SHP77 treated with DMSO at 0.1 percent for 48 hours (cell line): ENCODE measurements at regions not wholly inside any gene's neighbourhood (a gene's known extent, or its start where the extent isn't known, plus 50 kb on each side); places are given as distances from the start of the nearest gene placed in this dataset.
"Not testable (repeated sequence)": the region's sequence is repeated elsewhere in the genome, so short reads cannot be mapped to it uniquely, and the experiment has no call there.

Source experiments
- DNase-seq: peaks from one replicate; lab custom pipeline; 2025; lab: John Stamatoyannopoulos, UW

DNA sequence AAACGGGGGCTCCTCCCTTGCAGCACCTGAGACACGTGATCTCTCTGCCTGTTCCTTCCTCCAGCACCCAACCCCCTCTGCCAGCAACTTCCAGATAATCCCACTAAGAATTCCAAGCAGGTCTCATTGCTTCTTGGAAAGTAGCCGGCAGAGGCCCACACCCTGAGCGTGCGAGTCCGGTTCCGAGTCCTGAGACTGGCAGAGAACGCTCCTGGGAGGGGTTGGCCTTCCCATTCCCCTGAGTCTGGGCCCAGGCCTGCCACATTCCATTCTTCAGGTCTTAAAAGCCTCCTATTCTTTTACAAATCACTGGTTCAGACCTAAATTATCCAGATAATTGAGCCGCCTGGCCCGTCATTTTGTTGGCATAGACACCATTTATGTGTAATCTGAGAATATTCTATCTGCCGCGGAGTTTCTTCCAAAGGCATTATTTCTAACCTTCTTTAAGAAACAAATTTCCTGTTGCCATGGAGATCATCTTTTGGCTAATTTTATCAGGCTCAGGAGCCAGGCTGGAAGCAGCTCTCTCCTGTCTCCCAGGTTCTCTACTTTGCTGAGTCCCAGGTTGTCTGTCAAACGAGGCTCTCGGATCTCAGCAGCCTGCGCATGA, 165.4 kb downstream of the MYCN start:
- DNase-seq: no peak

DNA sequence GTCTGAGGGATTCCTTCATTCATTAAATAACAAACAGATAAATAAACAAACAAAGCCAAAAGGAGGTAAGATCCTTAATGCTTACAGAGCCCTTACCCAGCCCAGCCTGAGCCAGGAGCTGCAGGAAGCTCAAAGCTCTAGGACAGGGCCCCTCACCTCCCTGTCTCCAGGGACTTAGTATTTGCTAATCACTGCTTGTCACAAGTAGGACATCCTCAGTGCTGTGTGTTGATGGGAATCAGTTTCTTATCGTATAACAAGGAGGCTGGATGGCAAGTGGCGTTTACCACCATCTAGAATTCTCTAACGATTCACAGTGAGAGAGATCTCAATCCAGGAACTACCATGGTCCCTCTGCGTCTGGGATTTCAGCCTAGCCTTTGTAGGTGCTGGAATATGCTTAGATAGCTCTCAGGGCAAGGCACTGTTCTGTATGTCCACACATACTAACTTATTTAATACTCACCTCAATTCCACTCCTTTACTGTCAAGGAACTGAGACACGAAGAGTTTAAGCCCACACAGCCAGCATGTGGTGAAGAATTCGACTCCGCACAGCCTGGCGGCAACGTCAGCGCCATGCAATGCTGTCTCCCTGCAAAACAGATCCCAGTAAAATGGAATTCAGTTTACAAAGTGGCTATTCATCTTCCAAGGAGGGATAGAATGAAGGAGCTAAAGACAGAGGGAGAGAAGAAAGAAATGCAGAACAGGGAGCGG, 164.8 kb downstream of the MYCN start:
- DNase-seq: no peak

DNA sequence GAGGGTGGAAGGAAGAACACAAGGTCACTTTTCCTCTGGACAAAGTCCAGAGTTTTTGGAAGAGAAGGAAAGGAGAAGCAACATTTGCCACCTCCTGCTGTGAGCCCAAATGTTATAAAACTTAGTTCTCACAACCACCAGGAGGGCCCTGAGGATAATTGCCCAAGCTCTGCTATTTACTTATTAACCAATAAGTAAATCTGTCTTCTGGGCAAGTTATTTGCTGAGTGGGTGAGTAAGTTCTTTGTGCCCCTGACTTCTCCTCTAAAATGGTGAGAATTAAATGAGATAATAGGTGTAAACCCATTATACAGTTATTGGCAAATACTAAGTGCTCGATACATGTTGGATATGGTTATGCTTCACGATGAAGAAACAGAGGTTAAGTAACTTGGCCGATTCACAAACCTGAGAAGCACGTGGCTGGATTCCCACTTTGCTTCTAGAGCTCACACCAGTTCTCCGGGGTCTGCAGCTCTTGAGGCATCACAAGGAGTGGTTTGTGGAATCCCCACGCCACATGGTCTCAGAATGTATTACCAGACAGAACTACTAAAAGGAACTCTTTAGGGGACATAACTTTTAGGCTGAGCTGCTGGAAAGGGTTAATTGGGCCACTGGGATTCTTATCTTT, 164.1 kb downstream of the MYCN start:
- no peak for DNase-seq

DNA sequence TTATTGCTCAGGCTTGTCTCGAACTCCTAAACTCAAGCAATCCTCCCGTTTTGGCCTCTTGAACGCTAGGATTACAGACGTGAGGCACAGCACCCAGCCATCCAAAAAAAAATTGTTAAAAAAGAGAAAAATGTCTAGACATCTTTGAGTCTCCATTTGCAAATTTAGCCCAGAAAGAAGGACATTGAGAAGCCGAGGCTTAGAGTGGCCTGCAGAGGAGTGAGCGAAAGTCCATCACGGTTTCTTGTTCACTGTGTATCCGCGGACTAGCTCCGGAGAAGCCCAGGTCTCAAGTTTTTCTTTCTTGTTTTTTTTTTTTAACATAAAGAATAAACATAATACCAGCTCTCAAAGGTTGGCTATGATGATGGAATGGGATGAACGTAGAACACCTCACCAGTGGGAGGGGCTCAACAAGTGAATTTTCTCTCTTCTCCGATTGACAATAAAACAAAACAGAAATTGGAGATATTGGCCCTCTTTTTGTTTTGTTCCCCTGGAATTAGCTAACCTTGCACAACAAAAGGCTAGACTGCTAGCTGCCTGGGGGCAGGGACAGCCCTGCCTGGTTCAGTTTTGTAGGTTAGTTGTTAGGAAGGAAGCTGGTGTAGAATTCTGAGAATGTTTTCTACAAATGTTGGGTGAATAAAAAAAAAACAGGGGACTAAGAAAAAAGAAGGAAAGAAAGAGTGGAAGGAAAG, 163.4 kb downstream of the MYCN start:
- no peak for DNase-seq

DNA sequence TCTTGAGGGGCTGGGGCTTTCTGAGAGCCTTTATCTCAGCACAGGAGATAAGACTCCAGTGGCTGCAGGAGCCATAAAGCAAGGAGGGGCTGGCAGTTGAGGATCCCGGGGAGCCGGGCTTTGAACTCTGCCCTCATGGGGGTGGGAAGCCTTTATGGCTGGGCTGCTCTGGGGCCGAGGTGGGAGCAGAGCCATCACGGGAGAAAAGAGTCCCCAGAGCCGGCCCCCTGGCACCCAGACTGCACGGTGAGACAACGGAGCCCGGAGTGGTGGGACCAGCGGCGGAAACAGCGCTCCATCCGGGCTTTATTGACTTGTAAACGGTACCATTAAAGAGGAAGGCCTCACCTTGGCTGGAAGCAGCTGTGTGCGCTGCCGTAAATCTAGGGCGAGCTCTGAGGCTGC, 162.6 kb downstream of the MYCN start:
- no peak for DNase-seq

DNA sequence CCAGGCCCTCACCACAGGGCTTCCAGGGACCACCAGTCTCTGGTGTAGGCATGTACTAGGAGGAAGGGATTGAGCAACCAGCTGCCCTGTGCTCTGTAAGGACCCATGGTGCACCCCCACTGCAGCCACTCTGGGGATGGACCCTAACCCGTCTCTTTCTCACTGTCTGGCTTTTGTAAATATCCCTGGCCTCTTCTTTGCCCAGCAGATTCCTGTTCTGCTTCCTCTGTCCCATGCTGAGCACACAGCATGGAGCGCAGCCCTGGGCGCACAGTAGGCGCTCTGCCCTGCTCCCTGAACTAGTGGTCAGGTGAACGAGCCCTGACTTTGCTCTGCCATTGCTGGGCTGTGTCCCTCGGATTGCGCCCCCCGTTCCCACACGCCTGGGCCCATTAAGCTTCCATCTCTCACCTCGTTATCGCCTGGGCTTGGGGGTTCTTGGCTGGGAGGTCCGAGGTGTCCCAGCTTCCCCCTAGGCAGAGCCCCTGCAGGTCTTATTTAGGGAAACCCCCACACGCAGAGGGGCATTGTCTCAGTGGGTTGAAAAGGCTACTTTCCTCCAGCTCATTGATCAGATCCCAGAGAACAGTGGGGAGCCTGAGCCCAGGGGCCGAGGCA, 162.1 kb downstream of the MYCN start:
- DNase-seq: no peak

DNA sequence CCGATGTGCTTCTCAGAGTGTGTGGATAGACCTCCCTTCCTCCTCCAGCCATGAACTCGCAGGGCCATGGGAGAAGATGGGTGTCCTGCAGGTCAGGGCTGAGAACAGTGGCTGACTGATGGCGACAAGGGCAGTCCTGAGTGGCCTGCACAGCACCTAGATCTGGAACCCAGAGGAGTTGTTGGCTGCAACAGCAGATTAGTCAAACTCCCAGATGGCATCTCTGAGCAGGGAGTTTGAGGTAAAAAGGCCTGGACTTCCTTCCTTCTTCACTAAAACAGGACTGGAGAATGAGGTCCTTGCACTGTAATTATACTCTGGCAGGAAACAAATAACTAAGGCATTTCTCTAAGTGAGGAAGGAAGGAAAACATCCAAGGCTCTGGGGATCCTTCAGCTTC, 160.8 kb downstream of the MYCN start:
- DNase-seq: no peak

- DNase-seq: no peak
These were observed 159.7 kb downstream of the MYCN start for GRCh38 chr2:16100006-16100405.

- no peak for DNase-seq
These were observed 159.0 kb downstream of the MYCN start for GRCh38 chr2:16099326-16099725.

DNA sequence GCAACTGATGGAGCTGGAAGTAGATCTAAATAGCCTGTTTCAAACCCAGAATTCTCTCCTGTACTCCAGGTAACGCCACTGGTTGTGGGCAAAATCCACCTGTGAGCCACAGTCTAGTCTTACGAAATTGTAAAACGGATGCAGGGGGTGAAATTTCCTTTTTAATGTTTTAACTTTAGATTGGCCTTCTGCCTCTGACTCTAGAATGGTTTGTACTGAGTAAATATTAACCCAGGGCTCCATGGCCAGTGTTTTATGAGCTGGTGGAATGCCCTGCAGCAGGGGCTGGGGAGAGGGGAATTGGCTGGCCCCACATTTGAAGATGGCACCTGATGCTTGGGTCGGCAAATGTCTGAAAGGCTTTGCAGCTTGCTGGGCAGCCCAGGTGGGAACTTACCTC, 156.6 kb downstream of the MYCN start:
- no peak for DNase-seq

DNA sequence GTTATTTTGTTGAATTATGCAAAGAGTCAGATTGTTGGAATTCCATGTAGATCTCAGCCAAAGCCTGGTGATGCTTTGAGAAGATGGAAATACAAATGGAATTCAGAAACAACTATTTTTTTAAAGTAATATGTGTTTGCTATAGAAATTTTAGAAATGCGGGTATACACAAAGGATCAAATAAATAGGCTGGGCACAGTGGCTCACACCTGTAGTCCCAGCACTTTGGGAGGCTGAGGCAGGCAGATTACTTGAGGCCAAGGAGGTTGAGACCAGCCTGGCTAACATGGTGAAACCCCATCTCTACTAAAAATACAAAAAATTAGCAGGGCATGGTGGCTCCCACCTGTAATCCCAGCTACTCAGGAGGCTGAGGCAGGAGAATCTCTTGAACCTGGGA, 155.1 kb downstream of the MYCN start:
- DNase-seq: not testable (repeated sequence)

GRCh38 chr2:16094811-16095210, 154.5 kb downstream of the MYCN start:
- DNase-seq: no peak

GRCh38 chr2:16093639-16094529, 153.5 kb downstream of the MYCN start:
- no peak for DNase-seq

DNA sequence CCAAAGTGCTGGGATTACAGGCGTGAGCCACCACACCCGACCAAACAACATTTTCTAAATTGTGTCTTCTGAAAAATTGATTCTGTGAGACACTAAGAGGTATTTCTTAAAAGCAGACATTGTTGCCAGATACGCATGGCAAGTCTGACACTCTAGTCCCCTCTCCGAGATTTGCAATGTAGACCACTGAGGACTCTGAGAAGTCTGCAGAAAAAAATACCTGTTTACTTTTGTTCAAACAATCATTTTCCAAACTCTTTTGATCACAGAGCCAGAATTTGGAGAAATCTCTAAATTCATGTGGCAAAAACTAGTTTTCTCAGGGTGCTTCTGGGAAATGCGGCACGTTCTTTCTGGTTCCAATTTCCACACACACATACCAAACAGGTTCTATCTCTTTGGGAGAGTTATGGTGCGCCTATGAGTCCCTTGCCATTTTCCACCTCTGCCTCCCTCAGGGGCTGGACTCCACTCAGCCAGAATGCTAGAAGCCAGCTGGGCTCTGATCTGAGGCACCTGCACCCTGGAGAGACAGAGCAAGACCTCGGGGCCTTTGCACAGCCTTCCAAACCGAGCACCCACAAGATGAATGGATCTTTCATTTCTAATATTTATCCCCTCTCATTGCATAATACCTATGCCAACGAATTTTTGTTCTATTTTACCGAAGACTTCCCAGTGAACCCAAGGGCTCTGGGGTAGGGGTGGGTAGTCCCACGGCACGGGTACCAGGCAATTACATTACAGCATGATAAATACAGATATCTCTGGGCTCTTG, 152.7 kb downstream of the MYCN start:
- DNase-seq: no peak

DNA sequence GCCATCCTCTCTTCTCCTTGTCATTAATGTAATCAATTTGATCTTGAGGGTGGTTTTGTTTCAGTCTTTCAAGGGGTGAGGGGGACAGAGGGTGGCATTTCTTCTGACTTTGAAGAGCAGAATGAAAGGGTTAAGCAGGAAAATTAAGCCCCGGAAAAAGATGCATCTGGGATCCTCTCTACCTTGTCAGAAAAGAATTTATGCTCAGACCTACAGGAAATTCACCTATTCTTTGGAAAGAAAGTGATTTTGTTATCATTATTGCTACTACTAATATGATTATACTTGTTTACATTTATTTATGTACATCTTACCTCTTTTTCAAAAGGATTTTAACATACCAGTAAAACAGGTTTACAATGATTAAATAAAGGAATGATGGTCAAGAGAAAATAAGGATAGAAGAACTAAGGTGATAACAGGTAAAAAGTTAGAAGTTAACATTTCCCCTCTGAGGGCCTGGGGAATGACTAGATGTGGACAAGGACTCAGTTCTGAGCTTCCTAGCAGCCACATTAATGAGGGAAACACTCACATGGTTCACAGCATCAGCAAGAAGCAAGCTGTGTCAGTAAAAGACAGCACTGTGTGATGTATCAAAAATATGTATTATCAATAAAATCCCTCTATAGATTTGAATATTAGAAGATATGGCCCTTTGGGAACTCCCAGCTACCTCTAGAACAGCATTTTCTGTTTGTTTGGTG, 151.4 kb downstream of the MYCN start:
- no peak for DNase-seq

GRCh38 chr2:16090650-16091575, 150.6 kb downstream of the MYCN start:
- no peak for DNase-seq

- not testable (repeated sequence) for DNase-seq
These were observed 149.1 kb downstream of the MYCN start for GRCh38 chr2:16089491-16089890.

GRCh38 chr2:16088802-16089112, 148.4 kb downstream of the MYCN start:
- DNase-seq: no peak
